Fibroblast of peridontal ligament (primary cell): ENCODE measurements at regions not wholly inside any gene's neighbourhood (a gene's known extent, or its start where the extent isn't known, plus 50 kb on each side); places are given as distances from the start of the nearest gene placed in this dataset.
A peak's percentile ranks its signal among the peaks of the same experiment; 100 is the strongest.

Experiments
- DNase-seq: peaks from one replicate; pipeline ENCODE4 v3.0.0-alpha.2; 2010; ENCODE audit errors: extremely low read depth

- DNase-seq = no peak
These were observed 69.6 kb upstream of the GGTA1 start for GRCh38 chr9:121569266-121569648.

GRCh38 chr9:121572581-121572980 is 72.9 kb upstream of the GGTA1 start:
- DNase-seq = no peak

GRCh38 chr9:121573717-121574485 is 74.3 kb upstream of the GGTA1 start:
- no peak for DNase-seq

- DNase-seq = no peak
These were observed 75.3 kb upstream of the GGTA1 start for GRCh38 chr9:121574774-121575519.

- DNase-seq = no peak
These were observed 75.0 kb upstream of the DAB2IP start for GRCh38 chr9:121576281-121577075.

GRCh38 chr9:121577166-121577565 is 74.3 kb upstream of the DAB2IP start:
- DNase-seq = no peak

- no peak for DNase-seq
These were observed 73.9 kb upstream of the DAB2IP start for GRCh38 chr9:121577572-121577971.

- no peak for DNase-seq
These were observed 69.4 kb upstream of the DAB2IP start for GRCh38 chr9:121581786-121582600.

GRCh38 chr9:121582641-121583040 is 68.8 kb upstream of the DAB2IP start:
- no peak for DNase-seq

GRCh38 chr9:121584421-121584820 is 67.0 kb upstream of the DAB2IP start:
- DNase-seq = no peak

GRCh38 chr9:121587863-121588262 is 63.6 kb upstream of the DAB2IP start:
- DNase-seq = no peak

GRCh38 chr9:121589986-121590385 is 61.4 kb upstream of the DAB2IP start:
- no peak for DNase-seq

GRCh38 chr9:121592265-121592664 is 59.2 kb upstream of the DAB2IP start:
- no peak for DNase-seq

GRCh38 chr9:121593066-121593465 is 58.4 kb upstream of the DAB2IP start:
- no peak for DNase-seq

GRCh38 chr9:121596515-121596914 is 54.9 kb upstream of the DAB2IP start:
- peak; percentile 39 for DNase-seq

- DNase-seq = no peak
These were observed 53.7 kb upstream of the DAB2IP start for GRCh38 chr9:121597698-121598166.

GRCh38 chr9:121598167-121598964 is 53.1 kb upstream of the DAB2IP start:
- DNase-seq = peak; percentile 77

- no peak for DNase-seq
These were observed 52.2 kb upstream of the DAB2IP start for GRCh38 chr9:121598965-121599871.

- no peak for DNase-seq
These were observed 51.4 kb upstream of the DAB2IP start for GRCh38 chr9:121599872-121600585.
